ENCODE measurements at regions not wholly inside any gene's neighbourhood (a gene's known extent, or its start where the extent isn't known, plus 50 kb on each side); places are given as distances from the start of the nearest gene placed in this dataset.

GRCh38 chr18:10351219-10351818, 103.1 kb upstream of the APCDD1 start:
- TF ChIP-seq CTCF (conservative IDR thresholded peaks at IDR 0.05; ENCODE audit: low read length) (no peak), EZH2phosphoT487 (IDR thresholded peaks at IDR 0.05; ENCODE audit: borderline replicate concordance) (no peak)
